A673 (cell line): ENCODE measurements at regions not wholly inside any gene's neighbourhood (a gene's known extent, or its start where the extent isn't known, plus 50 kb on each side); places are given as distances from the start of the nearest gene placed in this dataset.

Source experiments
- CTCF ChIP-seq: fragments of 300-800, 200-600 bp; sonication (generic); conservative IDR thresholded peaks from 2 replicates; pipeline ENCODE4 v1.5.1; 2017; ENCODE audit warnings: low read depth, mild to moderate bottlenecking, antibody characterized with exemption, low read length, moderate library complexity, mixed read lengths
- EZH2 ChIP-seq: fragments of 200-600 bp; sonication (generic); IDR thresholded peaks from 2 replicates; pipeline ENCODE4 v1.6.1; 2017; ENCODE audit warnings: borderline replicate concordance, low read depth, mild to moderate bottlenecking, mixed read lengths, antibody characterized with exemption, low read length; ENCODE audit not compliant: poor library complexity, severe bottlenecking

DNA sequence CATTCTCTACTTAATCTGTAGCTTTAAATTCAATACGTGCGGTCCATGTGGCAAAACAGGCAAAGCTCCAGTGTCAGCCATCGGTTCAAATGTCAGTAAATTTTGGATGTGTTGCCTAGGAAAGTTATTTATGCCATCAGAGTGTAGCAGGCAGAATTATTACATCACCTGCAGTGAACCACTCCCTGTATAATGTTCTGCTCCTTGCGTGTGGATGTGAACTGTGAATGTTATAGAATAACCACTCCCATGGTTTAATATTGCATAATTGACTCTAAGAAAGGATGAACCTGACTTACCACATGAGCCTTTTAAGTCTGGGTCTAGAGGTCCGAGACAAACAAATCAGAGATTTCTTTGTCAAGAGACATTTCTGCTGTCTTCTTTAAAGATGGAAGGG lies 145.5 kb downstream of the GOLIM4 start:
- TF ChIP-seq CTCF (no peak), EZH2 (no peak)
